ENCODE measurements at regions not wholly inside any gene's neighbourhood (a gene's known extent, or its start where the extent isn't known, plus 50 kb on each side); places are given as distances from the start of the nearest gene placed in this dataset.

- Histone ChIP-seq H3K4me3 (ENCODE audit: low read depth, low read length, poor library complexity, severe bottlenecking) (no peak overlapping the region), H3K9me3 (ENCODE audit: low read depth, low read length, poor library complexity, severe bottlenecking) (no peaks in the 10 kb centered on the region), H3K27ac (ENCODE audit: low read depth, low read length, poor library complexity, severe bottlenecking) (no peak overlapping the region), H3K36me3 (ENCODE audit: insufficient read depth, low read length, poor library complexity, severe bottlenecking) (no peaks in the 10 kb centered on the region), H3K27me3 (replicated peaks; ENCODE audit: insufficient read depth, low read depth, low read length, poor library complexity) (no peaks in the 10 kb centered on the region), H3K4me1 (ENCODE audit: insufficient read depth, low read length, poor library complexity, severe bottlenecking) (no peaks in the 10 kb centered on the region)
- DNase-seq (ENCODE audit: low spot score) = no peak
- intact Hi-C loops (cut with micrococcal nuclease; ENCODE audit: unreplicated experiment) = no loop called here
- no TSS peak for BruUV-seq (replicated peaks)
- TF ChIP-seq EZH2 (IDR thresholded peaks at IDR 0.05; ENCODE audit: borderline replicate concordance, low read depth, low read length, poor library complexity, severe bottlenecking) = no peak
- no peak for TF ChIP-seq CTCF (conservative IDR thresholded peaks at IDR 0.05; ENCODE audit: low read depth, low read length)
- ChIA-PET CTCF (no interaction called here), POLR2A (ENCODE audit: low non-redundant PET) (no interaction called here)
Measured at GRCh38 chr5:82396396-82396795, 118.2 kb upstream of the RPS23 start.

GRCh38 chr5:82393951-82394350 lies 115.8 kb upstream of the RPS23 start:
- Histone ChIP-seq H3K4me1 (ENCODE audit: insufficient read depth, low read length, poor library complexity, severe bottlenecking) (no peaks in the 10 kb centered on the region), H3K36me3 (ENCODE audit: insufficient read depth, low read length, poor library complexity, severe bottlenecking) (no peaks in the 10 kb centered on the region), H3K27me3 (replicated peaks; ENCODE audit: insufficient read depth, low read depth, low read length, poor library complexity) (no peaks in the 10 kb centered on the region), H3K9me3 (ENCODE audit: low read depth, low read length, poor library complexity, severe bottlenecking) (no peaks in the 10 kb centered on the region), H3K4me3 (ENCODE audit: low read depth, low read length, poor library complexity, severe bottlenecking) (no peak overlapping the region), H3K27ac (ENCODE audit: low read depth, low read length, poor library complexity, severe bottlenecking) (no peak overlapping the region)
- ChIA-PET CTCF (no interaction called here), POLR2A (ENCODE audit: low non-redundant PET) (no interaction called here)
- TF ChIP-seq EZH2 (IDR thresholded peaks at IDR 0.05; ENCODE audit: borderline replicate concordance, low read depth, low read length, poor library complexity, severe bottlenecking) (no peak), CTCF (conservative IDR thresholded peaks at IDR 0.05; ENCODE audit: low read depth, low read length) (no peak)
- BruUV-seq (replicated peaks) = no TSS peak
- DNase-seq (ENCODE audit: low spot score) = no peak
- intact Hi-C loops (cut with micrococcal nuclease; ENCODE audit: unreplicated experiment) = no loop called here

GRCh38 chr5:82390088-82390487 lies 111.9 kb upstream of the RPS23 start:
- DNase-seq (ENCODE audit: low spot score) = no peak
- Histone ChIP-seq H3K27me3 (replicated peaks; ENCODE audit: insufficient read depth, low read depth, low read length, poor library complexity) (no peaks in the 10 kb centered on the region), H3K36me3 (ENCODE audit: insufficient read depth, low read length, poor library complexity, severe bottlenecking) (no peaks in the 10 kb centered on the region), H3K4me3 (ENCODE audit: low read depth, low read length, poor library complexity, severe bottlenecking) (no peak overlapping the region), H3K4me1 (ENCODE audit: insufficient read depth, low read length, poor library complexity, severe bottlenecking) (no peaks in the 10 kb centered on the region), H3K9me3 (ENCODE audit: low read depth, low read length, poor library complexity, severe bottlenecking) (no peaks in the 10 kb centered on the region), H3K27ac (ENCODE audit: low read depth, low read length, poor library complexity, severe bottlenecking) (no peak overlapping the region)
- TF ChIP-seq EZH2 (IDR thresholded peaks at IDR 0.05; ENCODE audit: borderline replicate concordance, low read depth, low read length, poor library complexity, severe bottlenecking) (no peak), CTCF (conservative IDR thresholded peaks at IDR 0.05; ENCODE audit: low read depth, low read length) (no peak)
- ChIA-PET CTCF (no interaction called here), POLR2A (ENCODE audit: low non-redundant PET) (no interaction called here)
- no TSS peak for BruUV-seq (replicated peaks)
- intact Hi-C loops (cut with micrococcal nuclease; ENCODE audit: unreplicated experiment) = no loop called here

Measured in A673 (cell line).